ENCODE measurements at regions not wholly inside any gene's neighbourhood (a gene's known extent, or its start where the extent isn't known, plus 50 kb on each side); places are given as distances from the start of the nearest gene placed in this dataset.

GRCh38 chr5:164753434-164753833, 1248.0 kb downstream of the MAT2B start (continued):
- TF ChIP-seq AFF4 (CRISPR knock-in tag; IDR thresholded peaks at IDR 0.05; ENCODE audit: borderline replicate concordance) (no peak), ESRRA (CRISPR knock-in tag; IDR thresholded peaks at IDR 0.05; ENCODE audit: borderline replicate concordance) (no peak), IRF1 (CRISPR knock-in tag; IDR thresholded peaks at IDR 0.05) (no peak), CREM (CRISPR knock-in tag; IDR thresholded peaks at IDR 0.05) (no peak), FOXP1 (CRISPR knock-in tag; IDR thresholded peaks at IDR 0.05; ENCODE audit: borderline replicate concordance) (no peak), EMX1 (CRISPR knock-in tag; IDR thresholded peaks at IDR 0.05) (no peak)

GRCh38 chr5:164763206-164763605, 1257.8 kb downstream of the MAT2B start:
- TF ChIP-seq GTF2I (CRISPR knock-in tag; conservative IDR thresholded peaks at IDR 0.05) (no peak), CTCF (IDR thresholded peaks at IDR 0.05) (no peak), TEAD1 (CRISPR knock-in tag; IDR thresholded peaks at IDR 0.05) (no peak), AR (CRISPR knock-in tag; IDR thresholded peaks at IDR 0.05) (no peak), ZNF416 (CRISPR knock-in tag; IDR thresholded peaks at IDR 0.05) (no peak), SMAD4 (CRISPR knock-in tag; IDR thresholded peaks at IDR 0.05) (no peak), FOXP1 (CRISPR knock-in tag; IDR thresholded peaks at IDR 0.05; ENCODE audit: borderline replicate concordance) (no peak), EMX1 (CRISPR knock-in tag; IDR thresholded peaks at IDR 0.05) (no peak), MYBL2 (CRISPR knock-in tag; IDR thresholded peaks at IDR 0.05) (no peak), NR3C1 (CRISPR knock-in tag; conservative IDR thresholded peaks at IDR 0.05; ENCODE audit: low read depth) (no peak), ZNF671 (CRISPR knock-in tag; IDR thresholded peaks at IDR 0.05) (no peak), ZNF512 (CRISPR knock-in tag; IDR thresholded peaks at IDR 0.05; ENCODE audit: borderline replicate concordance) (no peak), MXD4 (CRISPR knock-in tag; IDR thresholded peaks at IDR 0.05; ENCODE audit: borderline replicate concordance) (no peak)
- no peak overlapping the region for H3K27ac Mint-ChIP-seq
- no peaks in the 10 kb centered on the region for H3K27me3 Mint-ChIP-seq (ENCODE audit: low read depth)
- no peak for ATAC-seq
- no peak overlapping the region for H3K4me3 Mint-ChIP-seq
- H3K9me3 Mint-ChIP-seq, result peaks cover 16% of the 10 kb centered on the region
- H3K36me3 Mint-ChIP-seq, result peaks cover 8% of the 10 kb centered on the region
- ChIA-PET POLR2A (no interaction called here), CTCF (no interaction called here)
- no peak for DNase-seq (ENCODE audit: low spot score)
- peaks cover 4% of the 10 kb centered on the region; the same call in 1 of the 2 replicates for H3K4me1 Mint-ChIP-seq
